ENCODE measurements at regions not wholly inside any gene's neighbourhood (a gene's known extent, or its start where the extent isn't known, plus 50 kb on each side); places are given as distances from the start of the nearest gene placed in this dataset.

- TF ChIP-seq GABPA (IDR thresholded peaks at IDR 0.05; ENCODE audit: low read depth): no peak
- no peak for TF ChIP-seq POLR2AphosphoS5 (IDR thresholded peaks at IDR 0.05; ENCODE audit: low read depth)
- no peak for TF ChIP-seq CTCF (IDR thresholded peaks at IDR 0.05; ENCODE audit: insufficient read depth, low read length)
- no peak for TF ChIP-seq SPI1 (IDR thresholded peaks at IDR 0.05; ENCODE audit: borderline replicate concordance, low read depth)
- DNase-seq (ENCODE audit: low read depth in 1 of 2, low spot score in 1 of 2): no peak
- Histone ChIP-seq H3K27ac (replicated peaks) (no peak overlapping the region), H3K4me3 (replicated peaks; ENCODE audit: insufficient read depth, low read length) (no peak overlapping the region), H3K27me3 (ENCODE audit: insufficient read depth, poor library complexity, severe bottlenecking) (no peaks in the 10 kb centered on the region)
These were observed 481.0 kb upstream of the RGMB start for GRCh38 chr5:98292496-98292895.

GRCh38 chr5:98296426-98296825 lies 477.0 kb upstream of the RGMB start:
- TF ChIP-seq POLR2AphosphoS5 (IDR thresholded peaks at IDR 0.05; ENCODE audit: low read depth): no peak
- no peak for TF ChIP-seq GABPA (IDR thresholded peaks at IDR 0.05; ENCODE audit: low read depth)
- TF ChIP-seq SPI1 (IDR thresholded peaks at IDR 0.05; ENCODE audit: borderline replicate concordance, low read depth): no peak
- Histone ChIP-seq H3K27me3 (ENCODE audit: insufficient read depth, poor library complexity, severe bottlenecking) (no peaks in the 10 kb centered on the region), H3K4me3 (replicated peaks; ENCODE audit: insufficient read depth, low read length) (no peak overlapping the region), H3K27ac (replicated peaks) (no peak overlapping the region)
- no peak for DNase-seq (ENCODE audit: low read depth in 1 of 2, low spot score in 1 of 2)

GRCh38 chr5:98299435-98299834 lies 474.0 kb upstream of the RGMB start:
- no peak overlapping the region for H3K4me3 ChIP-seq (replicated peaks; ENCODE audit: insufficient read depth, low read length)
- H3K27ac ChIP-seq (replicated peaks): no peak overlapping the region
- TF ChIP-seq SPI1 (IDR thresholded peaks at IDR 0.05; ENCODE audit: borderline replicate concordance, low read depth) (no peak), GABPA (IDR thresholded peaks at IDR 0.05; ENCODE audit: low read depth) (no peak), CTCF (IDR thresholded peaks at IDR 0.05; ENCODE audit: insufficient read depth, low read length) (no peak), REST (IDR thresholded peaks at IDR 0.05; ENCODE audit: insufficient replicate concordance, low read depth) (no peak), POLR2AphosphoS5 (IDR thresholded peaks at IDR 0.05; ENCODE audit: low read depth) (no peak)
- H3K27me3 ChIP-seq (ENCODE audit: insufficient read depth, poor library complexity, severe bottlenecking): no peaks in the 10 kb centered on the region
- no peak for DNase-seq (ENCODE audit: low read depth in 1 of 2, low spot score in 1 of 2)

- H3K4me3 ChIP-seq (replicated peaks; ENCODE audit: insufficient read depth, low read length): no peak overlapping the region
- no peaks in the 10 kb centered on the region for H3K27me3 ChIP-seq (ENCODE audit: insufficient read depth, poor library complexity, severe bottlenecking)
- DNase-seq (ENCODE audit: low read depth in 1 of 2, low spot score in 1 of 2): no peak
- TF ChIP-seq GABPA (IDR thresholded peaks at IDR 0.05; ENCODE audit: low read depth) (no peak), SPI1 (IDR thresholded peaks at IDR 0.05; ENCODE audit: borderline replicate concordance, low read depth) (no peak), POLR2AphosphoS5 (IDR thresholded peaks at IDR 0.05; ENCODE audit: low read depth) (no peak), REST (IDR thresholded peaks at IDR 0.05; ENCODE audit: insufficient replicate concordance, low read depth) (no peak), CTCF (IDR thresholded peaks at IDR 0.05; ENCODE audit: insufficient read depth, low read length) (no peak)
- no peak overlapping the region for H3K27ac ChIP-seq (replicated peaks)
These were observed 471.9 kb upstream of the RGMB start for GRCh38 chr5:98301547-98301946.
